PC-3 (cell line): ENCODE measurements at regions not wholly inside any gene's neighbourhood (a gene's known extent, or its start where the extent isn't known, plus 50 kb on each side); places are given as distances from the start of the nearest gene placed in this dataset.

Source experiments
- ATAC-seq: fragments of 200-7000 bp; cut with Tn5 transposase; 2 replicates; pipeline ENCODE4 v1.9.1; 2020; ENCODE audit warnings: mild to moderate bottlenecking, moderate library complexity
- BruUV-seq: library from RNA; stranded (reverse); fragments of 400-500 nt; replicated peaks from 2 replicates; lab custom pipeline; 2021; lab: Mats Ljungman, UMichigan
- CTCF ChIA-PET: fragments of 300-600 bp; sonication (Branson Sonifier 250); formaldehyde crosslinking; loops from one replicate; lab custom pipeline; 2022; ENCODE audit warnings: antibody characterized with exemption; lab: Charles Lee
- POLR2A ChIA-PET: fragments of 300-600 bp; sonication (Branson Sonifier 250); formaldehyde crosslinking; loops from one replicate; lab custom pipeline; 2022; ENCODE audit warnings: antibody characterized with exemption; ENCODE audit not compliant: unreplicated experiment; lab: Charles Lee
- DNase-seq: peaks from one replicate; pipeline ENCODE4 v3.0.0-alpha.2; 2015
- H2AFZ ChIP-seq: fragments of 300-600 bp; sonication (generic); 2 replicates; pipeline ENCODE4 v1.6.0; 2016; ENCODE audit warnings: antibody characterized with exemption, low read length
- H3F3A ChIP-seq: fragments of 300-600 bp; sonication (generic); one replicate; pipeline ENCODE4 v1.6.0; 2017; ENCODE audit warnings: antibody characterized with exemption, low read length, control low read depth, mild to moderate bottlenecking; ENCODE audit not compliant: unreplicated experiment
- H3K27ac ChIP-seq: fragments of 300-600 bp; sonication (generic); 2 replicates; pipeline ENCODE4 v1.5.1; 2016; ENCODE audit warnings: mild to moderate bottlenecking, low read length
- H3K27me3 ChIP-seq: fragments of 300-600 bp; sonication (generic); 2 replicates; pipeline ENCODE4 v1.6.1; 2016; ENCODE audit warnings: low read length, mixed read lengths
- H3K36me3 ChIP-seq: fragments of 300-600 bp; sonication (generic); 2 replicates; pipeline ENCODE4 v1.6.1; 2016; ENCODE audit warnings: low read depth, mixed run types, low read length, mixed read lengths
- H3K4me1 ChIP-seq: fragments of 300-600 bp; sonication (generic); 2 replicates; pipeline ENCODE4 v1.5.1; 2016; ENCODE audit warnings: low read length; ENCODE audit not compliant: insufficient read depth
- H3K4me2 ChIP-seq: fragments of 300-600 bp; sonication (generic); 2 replicates; pipeline ENCODE4 v1.6.0; 2016; ENCODE audit warnings: low read length
- H3K4me3 ChIP-seq: fragments of 300-600 bp; sonication (generic); 2 replicates; pipeline ENCODE4 v1.5.1; 2016; ENCODE audit warnings: mild to moderate bottlenecking, low read length, mixed read lengths
- H3K79me2 ChIP-seq: fragments of 300-600 bp; sonication (generic); 2 replicates; pipeline ENCODE4 v1.6.1; 2017; ENCODE audit warnings: low read length, mixed read lengths
- H3K9ac ChIP-seq: fragments of 300-600 bp; sonication (generic); 2 replicates; pipeline ENCODE4 v1.6.0; 2016; ENCODE audit warnings: mild to moderate bottlenecking, low read length
- H3K9me2 ChIP-seq: fragments of 300-600 bp; sonication (generic); replicated peaks from 2 replicates; pipeline ENCODE4 v1.6.1; 2016; ENCODE audit warnings: mixed run types, low read length, mixed read lengths
- H3K9me3 ChIP-seq: fragments of 300-600 bp; sonication (generic); 2 replicates; pipeline ENCODE4 v1.6.1; 2016; ENCODE audit warnings: low read length, mixed read lengths
- H4K20me1 ChIP-seq: fragments of 300-600 bp; sonication (generic); 2 replicates; pipeline ENCODE4 v1.6.1; 2016; ENCODE audit warnings: low read length, mixed read lengths
- CTCF ChIP-seq: fragments of 300-600 bp; sonication (generic); conservative IDR thresholded peaks from 2 replicates; pipeline ENCODE4 v1.5.1; 2017; ENCODE audit warnings: antibody characterized with exemption, low read depth, mild to moderate bottlenecking, low read length
- EZH2 ChIP-seq: fragments of 300-600 bp; sonication (generic); IDR thresholded peaks from one replicate; pipeline ENCODE4 v1.6.1; 2017; ENCODE audit warnings: antibody characterized with exemption, mild to moderate bottlenecking, low read length; ENCODE audit not compliant: unreplicated experiment
- EZH2phosphoT487 ChIP-seq: fragments of 300-600 bp; sonication (generic); IDR thresholded peaks from 2 replicates; pipeline ENCODE4 v1.6.1; 2018; ENCODE audit warnings: mild to moderate bottlenecking, antibody characterized with exemption, low read length, borderline replicate concordance
- intact Hi-C: fragments of 100-400 bp; cut with micrococcal nuclease; formaldehyde crosslinking; loops from 2 replicates; pipeline ENCODE4 v1.9.0; 2023

GRCh38 chr4:123706973-123707372 lies 310.4 kb downstream of the SPRY1 start:
- intact Hi-C loops = no loop called here
- Histone ChIP-seq H3K9me2 (no peaks in the 10 kb centered on the region), H4K20me1 (no peaks in the 10 kb centered on the region), H3K4me1 (no peaks in the 10 kb centered on the region), H3F3A (no peaks in the 10 kb centered on the region), H3K36me3 (no peaks in the 10 kb centered on the region), H3K27me3 (no peaks in the 10 kb centered on the region), H2AFZ (no peak overlapping the region), H3K79me2 (no peaks in the 10 kb centered on the region), H3K9ac (no peak overlapping the region), H3K27ac (no peak overlapping the region), H3K4me2 (no peak overlapping the region), H3K4me3 (no peak overlapping the region), H3K9me3 (no peaks in the 10 kb centered on the region)
- TF ChIP-seq CTCF = no peak
- TF ChIP-seq EZH2 = no peak
- TF ChIP-seq EZH2phosphoT487 = no peak
- ChIA-PET POLR2A (no interaction called here), CTCF (no interaction called here)
- no peak for DNase-seq
- ATAC-seq = no peak
- no TSS peak for BruUV-seq

- no peaks in the 10 kb centered on the region for H3K27me3 ChIP-seq
- no peaks in the 10 kb centered on the region for H3K79me2 ChIP-seq
- no peaks in the 10 kb centered on the region for H3K9me3 ChIP-seq
- intact Hi-C loops = no loop called here
- ChIA-PET CTCF (no interaction called here), POLR2A (no interaction called here)
- TF ChIP-seq EZH2phosphoT487 = no peak
- TF ChIP-seq EZH2 = no peak
- no peak for TF ChIP-seq CTCF
- no peak overlapping the region for H3K9ac ChIP-seq
- no peak overlapping the region for H3K4me3 ChIP-seq
- H4K20me1 ChIP-seq = no peaks in the 10 kb centered on the region
- no peaks in the 10 kb centered on the region for H3K36me3 ChIP-seq
- no peak overlapping the region for H2AFZ ChIP-seq
- no TSS peak for BruUV-seq
- no peaks in the 10 kb centered on the region for H3F3A ChIP-seq
- no peak for ATAC-seq
- H3K27ac ChIP-seq = no peak overlapping the region
- DNase-seq = no peak
- H3K4me1 ChIP-seq = no peaks in the 10 kb centered on the region
- H3K9me2 ChIP-seq = no peaks in the 10 kb centered on the region
- H3K4me2 ChIP-seq = no peak overlapping the region
These were observed 312.3 kb downstream of the SPRY1 start for GRCh38 chr4:123708902-123709301.

GRCh38 chr4:123709336-123709735 lies 312.7 kb downstream of the SPRY1 start:
- H2AFZ ChIP-seq = 0 out of 2 replicates have a peak overlapping the region, but pooled peaks have one; percentile 42
- CTCF ChIA-PET = no interaction called here
- H3K9me3 ChIP-seq = no peaks in the 10 kb centered on the region

More at GRCh38 chr4:123709336-123709735, 312.7 kb downstream of the SPRY1 start:
- TF ChIP-seq CTCF (no peak), EZH2phosphoT487 (no peak), EZH2 (no peak)
- H3K27me3 ChIP-seq = no peaks in the 10 kb centered on the region
- DNase-seq = peak; percentile 25
- no peak overlapping the region for H3K27ac ChIP-seq
- no peak overlapping the region for H3K9ac ChIP-seq
- no peak overlapping the region for H3K4me3 ChIP-seq
- no peaks in the 10 kb centered on the region for H3K36me3 ChIP-seq
- no peak for ATAC-seq
- H3K9me2 ChIP-seq = no peaks in the 10 kb centered on the region
- H3K4me1 ChIP-seq = no peaks in the 10 kb centered on the region
- no peaks in the 10 kb centered on the region for H4K20me1 ChIP-seq
- intact Hi-C loops = no loop called here
- H3K4me2 ChIP-seq = no peak overlapping the region
- BruUV-seq = no TSS peak
- no peaks in the 10 kb centered on the region for H3F3A ChIP-seq
- POLR2A ChIA-PET = no interaction called here
- H3K79me2 ChIP-seq = no peaks in the 10 kb centered on the region
